Endothelial cell of umbilical vein (primary cell): ENCODE measurements at regions not wholly inside any gene's neighbourhood (a gene's known extent, or its start where the extent isn't known, plus 50 kb on each side); places are given as distances from the start of the nearest gene placed in this dataset.

Source experiments
- CTCF ChIP-seq, 2 donors: IDR thresholded peaks; 1 replicate in 1 of 2; 2 replicates in 1 of 2; pipeline ENCODE4 v1.5.1; 2011; ENCODE audit warnings: low read length in 2 of 2, mild to moderate bottlenecking in 2 of 2, moderate library complexity in 2 of 2, control low read depth in 1 of 2, inconsistent platforms in 1 of 2, low read depth in 1 of 2; ENCODE audit not compliant: insufficient read depth in 1 of 2; ENCODE audit errors: extremely low read depth in 1 of 2
- EZH2 ChIP-seq: IDR thresholded peaks from 2 replicates; pipeline ENCODE4 v1.6.1; 2012; ENCODE audit warnings: borderline replicate concordance, low read depth, mild to moderate bottlenecking, moderate library complexity, low read length, inconsistent platforms; ENCODE audit not compliant: severe bottlenecking

DNA sequence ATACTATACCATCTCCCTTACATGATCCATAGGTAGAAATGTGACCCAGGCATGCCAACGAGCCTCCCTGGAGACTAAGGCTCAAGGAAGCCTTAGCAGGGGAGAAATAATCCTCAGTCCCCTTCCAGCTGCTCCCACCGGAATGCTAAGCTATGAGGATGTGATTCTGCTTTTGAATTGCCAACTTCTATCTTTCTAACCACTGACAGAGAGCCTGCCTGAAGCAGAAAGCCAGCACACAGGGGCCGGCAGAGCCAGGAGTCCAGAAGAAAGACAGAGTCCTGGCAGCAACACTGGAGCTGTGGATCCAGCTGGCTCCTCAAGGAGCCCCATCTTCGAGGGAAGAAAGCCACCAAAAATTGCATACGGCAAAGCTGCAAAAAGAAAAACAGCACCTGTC, 579.6 kb upstream of the CDH5 start:
- TF ChIP-seq CTCF (IDR thresholded peaks at IDR 0.05; ENCODE audit: extremely low read depth in 1 of 2, insufficient read depth in 1 of 2, low read depth in 1 of 2, low read length in 2 of 2) (no peak), EZH2 (no peak)
